Colonic mucosa (tissue), 4 donors: ENCODE measurements at regions not wholly inside any gene's neighbourhood (a gene's known extent, or its start where the extent isn't known, plus 50 kb on each side); places are given as distances from the start of the nearest gene placed in this dataset.

Experiments
- DNase-seq: peaks from one replicate; pipeline ENCODE4 v3.0.0-alpha.2; 2020
- H3K27ac ChIP-seq: fragments of 200-600 bp; one replicate; pipeline ENCODE4 v1.8.0; 2021
- H3K27me3 ChIP-seq: fragments of 200-600 bp; one replicate; pipeline ENCODE4 v1.8.0; 2021
- H3K36me3 ChIP-seq: fragments of 200-600 bp; one replicate; pipeline ENCODE4 v1.8.0; 2021
- H3K4me1 ChIP-seq: fragments of 200-600 bp; one replicate; pipeline ENCODE4 v1.8.0; 2021; ENCODE audit warnings: mild to moderate bottlenecking
- H3K4me3 ChIP-seq: fragments of 200-600 bp; one replicate; pipeline ENCODE4 v1.8.0; 2021
- H3K9ac ChIP-seq, 2 donors: one replicate each; pipeline ENCODE4 v1.7.0; 2013; ENCODE audit warnings: control low read depth in 2 of 2, low read depth in 2 of 2, low read length in 2 of 2
- H3K9me3 ChIP-seq: fragments of 200-600 bp; one replicate; pipeline ENCODE4 v1.8.0; 2021
- intact Hi-C: fragments of 100-400 bp; cut with DNase I; formaldehyde crosslinking; loops from one replicate; pipeline ENCODE4 v1.14.1; 2022
- TF ChIP-seq, protein P1 (sequence below): fragments of 200-600 bp; IDR thresholded peaks from one replicate; pipeline ENCODE4 v1.8.0; 2022; ENCODE audit warnings: antibody characterized with exemption, mild to moderate bottlenecking
- donor health status: healthy.
- donor health status: DM: no; HTN: no; CAD: no.
- donor health status: DM: no; HTN: no; CAD: no.

DNA sequence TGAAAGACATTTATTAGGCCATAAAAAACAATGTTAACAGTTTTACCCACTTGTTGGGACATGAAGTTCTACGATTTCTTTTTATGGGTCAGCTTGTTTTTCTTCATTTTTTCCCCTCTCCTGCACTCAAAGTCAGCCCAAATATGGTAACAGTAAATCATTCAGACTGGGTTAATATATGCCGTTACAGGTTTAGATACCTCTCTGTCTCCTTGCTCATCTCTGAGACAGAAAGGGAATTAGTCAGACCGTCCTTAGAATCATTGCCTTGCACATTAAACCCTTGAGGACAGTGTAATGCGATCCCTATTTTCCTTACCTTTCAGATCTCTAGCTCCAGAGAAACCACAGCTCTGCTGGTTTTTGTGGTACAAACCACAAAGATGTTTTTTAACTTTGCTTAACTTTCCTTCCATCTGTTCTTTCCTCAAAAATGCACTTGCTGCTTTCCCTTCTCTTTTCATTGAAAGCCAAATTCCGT, 613.3 kb downstream of the PLPP3 start:
- H3K36me3 ChIP-seq: no peaks in the 10 kb centered on the region
- intact Hi-C loops: no loop called here
- no peak for DNase-seq
- no peak overlapping the region for H3K9ac ChIP-seq
- TF ChIP-seq, protein P1, sequence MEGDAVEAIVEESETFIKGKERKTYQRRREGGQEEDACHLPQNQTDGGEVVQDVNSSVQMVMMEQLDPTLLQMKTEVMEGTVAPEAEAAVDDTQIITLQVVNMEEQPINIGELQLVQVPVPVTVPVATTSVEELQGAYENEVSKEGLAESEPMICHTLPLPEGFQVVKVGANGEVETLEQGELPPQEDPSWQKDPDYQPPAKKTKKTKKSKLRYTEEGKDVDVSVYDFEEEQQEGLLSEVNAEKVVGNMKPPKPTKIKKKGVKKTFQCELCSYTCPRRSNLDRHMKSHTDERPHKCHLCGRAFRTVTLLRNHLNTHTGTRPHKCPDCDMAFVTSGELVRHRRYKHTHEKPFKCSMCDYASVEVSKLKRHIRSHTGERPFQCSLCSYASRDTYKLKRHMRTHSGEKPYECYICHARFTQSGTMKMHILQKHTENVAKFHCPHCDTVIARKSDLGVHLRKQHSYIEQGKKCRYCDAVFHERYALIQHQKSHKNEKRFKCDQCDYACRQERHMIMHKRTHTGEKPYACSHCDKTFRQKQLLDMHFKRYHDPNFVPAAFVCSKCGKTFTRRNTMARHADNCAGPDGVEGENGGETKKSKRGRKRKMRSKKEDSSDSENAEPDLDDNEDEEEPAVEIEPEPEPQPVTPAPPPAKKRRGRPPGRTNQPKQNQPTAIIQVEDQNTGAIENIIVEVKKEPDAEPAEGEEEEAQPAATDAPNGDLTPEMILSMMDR: no peak
- no peaks in the 10 kb centered on the region for H3K4me1 ChIP-seq
- H3K27me3 ChIP-seq: no peaks in the 10 kb centered on the region
- H3K9me3 ChIP-seq: no peaks in the 10 kb centered on the region
- no peak overlapping the region for H3K4me3 ChIP-seq
- H3K27ac ChIP-seq: no peak overlapping the region

- H3K9me3 ChIP-seq: no peaks in the 10 kb centered on the region
- no peak overlapping the region for H3K9ac ChIP-seq
- intact Hi-C loops: no loop called here
- TF ChIP-seq, protein P1: no peak
- no peak overlapping the region for H3K4me3 ChIP-seq
- no peak overlapping the region for H3K27ac ChIP-seq
- no peaks in the 10 kb centered on the region for H3K27me3 ChIP-seq
- H3K4me1 ChIP-seq: no peaks in the 10 kb centered on the region
- DNase-seq: no peak
- H3K36me3 ChIP-seq: no peaks in the 10 kb centered on the region
Observed at GRCh38 chr1:55962472-55962871, 616.9 kb downstream of the PLPP3 start.

GRCh38 chr1:55959136-55959548, 620.2 kb downstream of the PLPP3 start:
- Histone ChIP-seq H3K27me3 (no peaks in the 10 kb centered on the region), H3K9ac (no peak overlapping the region), H3K4me3 (no peak overlapping the region), H3K27ac (no peak overlapping the region), H3K36me3 (no peaks in the 10 kb centered on the region), H3K4me1 (no peaks in the 10 kb centered on the region), H3K9me3 (no peaks in the 10 kb centered on the region)
- intact Hi-C loops: no loop called here
- TF ChIP-seq, protein P1: no peak
- DNase-seq: no peak

- Histone ChIP-seq H3K9ac (no peak overlapping the region), H3K36me3 (no peaks in the 10 kb centered on the region), H3K4me1 (no peaks in the 10 kb centered on the region), H3K27me3 (no peaks in the 10 kb centered on the region), H3K27ac (no peak overlapping the region), H3K9me3 (no peaks in the 10 kb centered on the region), H3K4me3 (no peak overlapping the region)
- no peak for DNase-seq
- TF ChIP-seq, protein P1: no peak
- intact Hi-C loops: no loop called here
Observed at GRCh38 chr1:55958498-55958897, 620.9 kb downstream of the PLPP3 start.

DNA sequence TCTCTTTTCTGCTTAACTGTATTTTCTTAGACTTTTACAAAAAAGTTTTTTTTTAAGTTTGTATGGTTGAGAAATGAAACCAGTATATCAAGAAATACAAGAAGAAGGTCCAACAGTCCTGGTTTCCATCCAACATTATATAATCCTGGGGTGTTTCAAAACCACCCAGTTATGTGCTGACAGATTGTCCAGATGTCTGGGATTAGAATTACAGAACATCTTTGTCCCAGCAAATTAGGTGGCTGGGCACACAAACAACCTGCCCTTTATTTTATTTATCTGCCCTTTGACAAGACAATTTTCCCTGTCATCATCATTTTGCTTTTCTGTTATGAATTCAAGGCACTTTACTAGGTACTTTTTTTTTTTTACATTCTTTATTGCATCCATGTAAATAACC, 622.1 kb downstream of the PLPP3 start:
- no peaks in the 10 kb centered on the region for H3K27me3 ChIP-seq
- DNase-seq: no peak
- no peaks in the 10 kb centered on the region for H3K4me1 ChIP-seq
- TF ChIP-seq, protein P1: no peak
- no peaks in the 10 kb centered on the region for H3K36me3 ChIP-seq
- no peak overlapping the region for H3K9ac ChIP-seq
- no peaks in the 10 kb centered on the region for H3K9me3 ChIP-seq
- no peak overlapping the region for H3K27ac ChIP-seq
- intact Hi-C loops: no loop called here
- no peak overlapping the region for H3K4me3 ChIP-seq
